GM12892 (cell line): ENCODE measurements at regions not wholly inside any gene's neighbourhood (a gene's known extent, or its start where the extent isn't known, plus 50 kb on each side); places are given as distances from the start of the nearest gene placed in this dataset.

Experiments
- POLR2A ChIP-seq: IDR thresholded peaks from 2 replicates; pipeline ENCODE4 v1.6.1; 2011; ENCODE audit warnings: low read depth, low read length, control low read depth
- POLR2AphosphoS5 ChIP-seq: IDR thresholded peaks from 2 replicates; pipeline ENCODE4 v1.6.1; 2011; ENCODE audit warnings: low read depth, low read length, control low read depth
- TAF1 ChIP-seq: IDR thresholded peaks from 2 replicates; pipeline ENCODE4 v1.6.1; 2011; ENCODE audit warnings: low read depth, mild to moderate bottlenecking, control low read depth, low read length, borderline replicate concordance

DNA sequence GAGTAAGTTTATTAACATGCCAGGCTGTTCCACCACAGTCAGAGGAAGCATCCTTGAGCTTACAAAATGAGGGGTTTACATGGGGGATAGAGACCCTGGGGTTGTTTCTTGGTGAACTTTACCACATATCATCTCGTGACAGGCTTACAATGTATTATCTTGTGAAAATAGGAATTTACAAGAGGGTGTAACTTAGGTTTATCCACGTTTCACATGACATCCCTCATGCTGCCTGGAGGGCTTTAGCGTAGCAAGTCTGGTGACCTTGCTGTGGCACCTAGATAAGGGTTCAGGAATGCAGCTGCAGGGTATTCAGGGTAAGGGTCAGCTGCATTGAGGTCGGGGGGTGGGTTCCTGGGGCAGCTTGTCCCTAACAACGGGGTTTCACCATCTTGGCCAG, 154.6 kb upstream of the ARG1 start:
- TF ChIP-seq POLR2AphosphoS5 (no peak), POLR2A (no peak), TAF1 (no peak)
